ENCODE measurements at regions not wholly inside any gene's neighbourhood (a gene's known extent, or its start where the extent isn't known, plus 50 kb on each side); places are given as distances from the start of the nearest gene placed in this dataset.
"Not testable (repeated sequence)": the region's sequence is repeated elsewhere in the genome, so short reads cannot be mapped to it uniquely, and the experiment has no call there.

- TF ChIP-seq CTCF (IDR thresholded peaks at IDR 0.05), result no peak
- Mint-ChIP-seq H3K36me3 (ENCODE audit: low read depth) (no peaks in the 10 kb centered on the region), H3K27me3 (no peaks in the 10 kb centered on the region), H3K4me1 (no peaks in the 10 kb centered on the region), H3K4me3 (no peak overlapping the region), H3K27ac (no peak overlapping the region), H3K9me3 (peaks cover 5% of the 10 kb centered on the region)
- no peak for DNase-seq
- no peak for ATAC-seq (ENCODE audit: low read depth)
- intact Hi-C loops (cut with micrococcal nuclease), result no loop called here
- ChIA-PET POLR2A (no interaction called here), CTCF (no interaction called here)
These were observed 55.6 kb downstream of the OR4C45 start for GRCh38 chr11:50088231-50088630.

GRCh38 chr11:50098186-50098725, 65.6 kb downstream of the OR4C45 start:
- peaks cover 11% of the 10 kb centered on the region for H3K9me3 Mint-ChIP-seq
- intact Hi-C loops (cut with micrococcal nuclease), result no loop called here
- H3K36me3 Mint-ChIP-seq (ENCODE audit: low read depth), result no peaks in the 10 kb centered on the region
- no peak overlapping the region for H3K27ac Mint-ChIP-seq
- no peak for TF ChIP-seq CTCF (IDR thresholded peaks at IDR 0.05)
- no peaks in the 10 kb centered on the region for H3K4me1 Mint-ChIP-seq
- H3K4me3 Mint-ChIP-seq, result no peak overlapping the region
- no peak for DNase-seq
- ChIA-PET CTCF (no interaction called here), POLR2A (no interaction called here)
- ATAC-seq (ENCODE audit: low read depth), result no peak
- H3K27me3 Mint-ChIP-seq, result no peaks in the 10 kb centered on the region

- ATAC-seq (ENCODE audit: low read depth) (no peak), DNase-seq (no peak)
- no peak overlapping the region for H3K27ac Mint-ChIP-seq
- TF ChIP-seq CTCF (IDR thresholded peaks at IDR 0.05), result no peak
- no peaks in the 10 kb centered on the region for H3K27me3 Mint-ChIP-seq
- ChIA-PET POLR2A (no interaction called here), CTCF (no interaction called here)
- no peaks in the 10 kb centered on the region for H3K36me3 Mint-ChIP-seq (ENCODE audit: low read depth)
- no peaks in the 10 kb centered on the region for H3K4me1 Mint-ChIP-seq
- intact Hi-C loops (cut with micrococcal nuclease), result no loop called here
- H3K4me3 Mint-ChIP-seq, result no peak overlapping the region
- H3K9me3 Mint-ChIP-seq, result peaks cover 3% of the 10 kb centered on the region
These were observed 70.2 kb downstream of the OR4C45 start for GRCh38 chr11:50102916-50103315.

- H3K27me3 Mint-ChIP-seq; CTCF ChIA-PET; H3K4me3 Mint-ChIP-seq; DNase-seq; H3K27ac Mint-ChIP-seq; H3K4me1 Mint-ChIP-seq; H3K36me3 Mint-ChIP-seq (ENCODE audit: low read depth); ATAC-seq (ENCODE audit: low read depth); intact Hi-C loops (cut with micrococcal nuclease): not testable (repeated sequence)
- H3K9me3 Mint-ChIP-seq, result peaks cover 18% of the 10 kb centered on the region
- POLR2A ChIA-PET, result interaction anchor here (0.6 kb wide), 1 partner anchor 561 kb away, joined by 3 read pairs; no protein-coding TSS in a partner anchor
These were observed 108.0 kb downstream of the OR4C45 start for GRCh38 chr11:50140686-50141085.

GRCh38 chr11:50146308-50146707, 113.6 kb downstream of the OR4C45 start:
- H3K4me3 Mint-ChIP-seq; ATAC-seq (ENCODE audit: low read depth); intact Hi-C loops (cut with micrococcal nuclease); H3K27me3 Mint-ChIP-seq; DNase-seq; H3K27ac Mint-ChIP-seq; H3K36me3 Mint-ChIP-seq (ENCODE audit: low read depth); H3K4me1 Mint-ChIP-seq; CTCF ChIA-PET; POLR2A ChIA-PET: not testable (repeated sequence)
- H3K9me3 Mint-ChIP-seq, result peaks cover 28% of the 10 kb centered on the region

- H3K27ac Mint-ChIP-seq; POLR2A ChIA-PET; H3K36me3 Mint-ChIP-seq (ENCODE audit: low read depth); H3K4me3 Mint-ChIP-seq; CTCF ChIA-PET; H3K27me3 Mint-ChIP-seq; intact Hi-C loops (cut with micrococcal nuclease); DNase-seq; ATAC-seq (ENCODE audit: low read depth); H3K4me1 Mint-ChIP-seq: not testable (repeated sequence)
- H3K9me3 Mint-ChIP-seq, result peaks cover 24% of the 10 kb centered on the region
These were observed 115.3 kb downstream of the OR4C45 start for GRCh38 chr11:50147946-50148345.

- intact Hi-C loops (cut with micrococcal nuclease), result no loop called here
- DNase-seq (no peak), ATAC-seq (ENCODE audit: low read depth) (no peak)
- Mint-ChIP-seq H3K4me3 (no peak overlapping the region), H3K36me3 (ENCODE audit: low read depth) (no peaks in the 10 kb centered on the region), H3K27me3 (no peaks in the 10 kb centered on the region), H3K27ac (no peak overlapping the region), H3K4me1 (no peaks in the 10 kb centered on the region), H3K9me3 (peaks cover 33% of the 10 kb centered on the region)
- ChIA-PET POLR2A (no interaction called here), CTCF (no interaction called here)
- TF ChIP-seq CTCF (IDR thresholded peaks at IDR 0.05), result no peak
These were observed 122.8 kb downstream of the OR4C45 start for GRCh38 chr11:50155508-50155907.
